ENCODE measurements at regions not wholly inside any gene's neighbourhood (a gene's known extent, or its start where the extent isn't known, plus 50 kb on each side); places are given as distances from the start of the nearest gene placed in this dataset.

DNA sequence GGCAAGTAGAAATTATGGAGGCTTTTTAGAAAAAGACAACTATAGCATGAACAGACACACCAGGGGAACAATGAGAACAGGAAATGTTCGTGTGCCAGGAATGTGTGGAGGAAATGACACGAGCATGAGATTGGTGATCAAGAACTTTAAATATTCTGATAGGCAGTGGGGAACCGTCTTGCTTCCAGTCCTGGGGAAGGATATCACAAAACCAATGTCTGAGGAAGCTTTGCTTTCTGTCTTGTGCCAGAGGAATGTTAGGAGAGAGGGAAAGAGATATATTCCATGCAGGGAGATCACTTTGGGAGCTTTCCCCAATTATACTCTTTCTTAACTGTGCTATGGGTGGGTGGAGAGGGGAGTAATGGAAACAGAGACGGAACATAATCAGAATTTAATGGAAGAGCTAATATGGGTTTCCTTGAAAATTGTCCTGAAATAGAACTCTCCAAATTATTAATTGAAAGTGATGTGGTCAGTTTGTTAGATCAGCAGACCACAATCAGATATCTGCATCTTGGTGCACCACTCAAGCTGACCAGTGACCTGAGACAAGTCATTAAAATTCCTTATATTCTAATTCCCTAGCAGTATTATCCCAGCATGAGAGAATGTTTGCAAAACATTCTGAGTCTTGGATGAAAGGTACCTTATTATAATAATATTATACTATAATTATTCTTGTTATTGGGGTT is 178.2 kb downstream of the SOX4 start:
- Histone ChIP-seq H3K4me3 (replicated peaks; ENCODE audit: low read depth, low read length) (no peak overlapping the region), H3K36me3 (ENCODE audit: control insufficient read depth, insufficient read depth, low read length) (no peaks in the 10 kb centered on the region), H3K27me3 (replicated peaks; ENCODE audit: control insufficient read depth, insufficient read depth, low read length) (no peaks in the 10 kb centered on the region)
- DNase-seq (ENCODE audit: extremely low read depth, insufficient read length) = no peak
- TF ChIP-seq, protein P1, sequence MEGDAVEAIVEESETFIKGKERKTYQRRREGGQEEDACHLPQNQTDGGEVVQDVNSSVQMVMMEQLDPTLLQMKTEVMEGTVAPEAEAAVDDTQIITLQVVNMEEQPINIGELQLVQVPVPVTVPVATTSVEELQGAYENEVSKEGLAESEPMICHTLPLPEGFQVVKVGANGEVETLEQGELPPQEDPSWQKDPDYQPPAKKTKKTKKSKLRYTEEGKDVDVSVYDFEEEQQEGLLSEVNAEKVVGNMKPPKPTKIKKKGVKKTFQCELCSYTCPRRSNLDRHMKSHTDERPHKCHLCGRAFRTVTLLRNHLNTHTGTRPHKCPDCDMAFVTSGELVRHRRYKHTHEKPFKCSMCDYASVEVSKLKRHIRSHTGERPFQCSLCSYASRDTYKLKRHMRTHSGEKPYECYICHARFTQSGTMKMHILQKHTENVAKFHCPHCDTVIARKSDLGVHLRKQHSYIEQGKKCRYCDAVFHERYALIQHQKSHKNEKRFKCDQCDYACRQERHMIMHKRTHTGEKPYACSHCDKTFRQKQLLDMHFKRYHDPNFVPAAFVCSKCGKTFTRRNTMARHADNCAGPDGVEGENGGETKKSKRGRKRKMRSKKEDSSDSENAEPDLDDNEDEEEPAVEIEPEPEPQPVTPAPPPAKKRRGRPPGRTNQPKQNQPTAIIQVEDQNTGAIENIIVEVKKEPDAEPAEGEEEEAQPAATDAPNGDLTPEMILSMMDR (IDR thresholded peaks at IDR 0.05; ENCODE audit: insufficient read depth, low read length, poor library complexity, severe bottlenecking) = no peak

DNA sequence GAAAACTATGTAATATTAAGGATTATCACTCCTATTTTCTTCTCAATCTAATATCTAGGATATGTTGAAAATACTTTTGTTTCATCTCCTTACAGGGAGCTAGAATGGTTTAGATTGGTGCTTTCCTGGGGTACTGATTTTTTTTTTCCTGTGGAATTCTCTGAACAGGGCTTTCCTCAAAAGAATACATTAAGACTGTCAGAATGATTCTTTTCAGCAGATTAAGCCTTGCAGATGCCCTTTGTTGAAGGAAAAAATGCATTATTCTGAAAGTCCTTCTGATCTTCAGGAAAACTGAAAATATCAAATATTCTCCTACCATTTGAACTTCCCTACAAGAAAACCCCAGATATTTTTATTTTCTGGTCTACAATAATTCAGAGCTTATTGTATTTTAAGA is 178.9 kb downstream of the SOX4 start:
- TF ChIP-seq, protein P1 (IDR thresholded peaks at IDR 0.05; ENCODE audit: insufficient read depth, low read length, poor library complexity, severe bottlenecking) = no peak

DNA sequence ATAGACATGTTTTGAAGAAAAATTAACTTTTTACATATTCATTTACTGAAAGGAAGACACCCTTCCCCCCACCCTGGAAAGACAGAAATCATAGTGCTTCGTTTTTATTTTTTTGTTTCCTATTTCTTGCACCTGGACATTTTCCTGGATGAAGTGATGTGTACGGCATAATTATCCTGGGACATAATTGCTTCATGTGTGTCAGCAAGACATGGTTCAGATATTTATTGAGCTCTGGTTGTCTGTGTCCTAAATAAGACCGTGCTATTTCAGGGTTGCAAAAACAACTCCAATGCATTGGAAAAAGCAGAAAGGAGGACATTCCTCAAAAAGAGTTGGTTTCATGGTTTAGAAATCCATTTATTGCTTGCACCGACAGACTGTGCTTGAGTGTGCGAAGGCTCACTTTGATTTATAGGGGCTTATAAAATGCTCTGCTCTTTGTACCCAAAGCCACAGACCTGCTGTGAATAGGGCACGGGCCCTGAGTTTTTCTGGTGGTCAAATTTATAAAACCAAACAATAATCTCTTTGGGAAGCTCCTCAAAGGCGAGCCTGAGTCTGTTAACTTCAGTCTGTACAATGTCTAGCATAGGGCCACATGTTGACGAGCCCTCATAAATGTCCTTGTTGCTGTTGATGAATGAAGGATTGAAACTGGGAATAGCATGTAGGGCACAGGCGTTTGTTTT is 179.5 kb downstream of the SOX4 start:
- Histone ChIP-seq H3K27me3 (replicated peaks; ENCODE audit: control insufficient read depth, insufficient read depth, low read length) (no peaks in the 10 kb centered on the region), H3K4me3 (replicated peaks; ENCODE audit: low read depth, low read length) (no peak overlapping the region), H3K36me3 (ENCODE audit: control insufficient read depth, insufficient read depth, low read length) (no peaks in the 10 kb centered on the region)
- no peak for DNase-seq (ENCODE audit: extremely low read depth, insufficient read length)
- TF ChIP-seq, protein P1 (IDR thresholded peaks at IDR 0.05; ENCODE audit: insufficient read depth, low read length, poor library complexity, severe bottlenecking) = no peak

More for the DNA sequence above, 178.9 kb downstream of the SOX4 start:
- Histone ChIP-seq H3K27me3 (replicated peaks; ENCODE audit: control insufficient read depth, insufficient read depth, low read length) (no peaks in the 10 kb centered on the region), H3K36me3 (ENCODE audit: control insufficient read depth, insufficient read depth, low read length) (no peaks in the 10 kb centered on the region), H3K4me3 (replicated peaks; ENCODE audit: low read depth, low read length) (no peak overlapping the region)
- no peak for DNase-seq (ENCODE audit: extremely low read depth, insufficient read length)

DNA sequence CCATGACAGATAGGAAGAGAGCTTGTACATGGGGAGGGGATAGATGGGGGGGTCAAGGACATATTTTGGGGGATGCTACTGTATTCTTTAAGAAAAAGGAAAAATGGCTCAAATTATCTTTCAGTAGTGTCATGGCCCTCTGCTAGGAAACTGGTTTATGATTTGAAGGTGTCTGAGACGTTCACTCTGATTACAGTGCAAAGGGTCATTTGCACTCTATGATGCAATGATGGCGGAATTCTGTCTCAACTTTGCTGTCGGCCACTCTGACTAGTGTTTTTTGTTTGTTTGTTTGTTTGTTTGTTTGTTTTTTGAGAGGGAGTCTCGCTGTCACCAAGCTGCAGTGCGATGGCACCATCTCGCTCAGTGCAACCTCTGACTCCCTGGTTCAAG is 180.0 kb downstream of the SOX4 start:
- DNase-seq (ENCODE audit: extremely low read depth, insufficient read length) = no peak
- H3K27me3 ChIP-seq (replicated peaks; ENCODE audit: control insufficient read depth, insufficient read depth, low read length) = no peaks in the 10 kb centered on the region
- H3K36me3 ChIP-seq (ENCODE audit: control insufficient read depth, insufficient read depth, low read length) = no peaks in the 10 kb centered on the region
- H3K4me3 ChIP-seq (replicated peaks; ENCODE audit: low read depth, low read length) = no peak overlapping the region
- TF ChIP-seq, protein P1 (IDR thresholded peaks at IDR 0.05; ENCODE audit: insufficient read depth, low read length, poor library complexity, severe bottlenecking) = no peak

DNA sequence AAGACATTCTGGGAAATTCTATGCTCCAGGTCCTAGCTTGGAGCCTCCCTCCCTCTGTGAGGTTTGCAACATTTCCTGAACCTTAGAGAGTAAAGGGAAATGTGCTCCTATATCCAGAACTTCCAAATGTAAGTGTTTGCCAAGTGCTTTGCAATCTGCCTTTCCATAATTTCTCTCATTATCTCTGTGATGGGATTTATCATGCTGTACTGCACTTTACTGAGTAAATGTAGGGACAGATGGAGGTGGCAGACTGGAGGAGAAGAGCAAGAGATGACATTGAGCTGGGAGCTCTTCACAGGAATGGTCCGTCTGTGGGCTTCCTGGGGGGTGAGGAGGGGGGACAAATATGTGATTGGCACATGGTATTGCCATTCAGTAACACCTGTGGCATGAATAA is 184.3 kb downstream of the SOX4 start:
- DNase-seq (ENCODE audit: extremely low read depth, insufficient read length) = no peak
- TF ChIP-seq, protein P1 (IDR thresholded peaks at IDR 0.05; ENCODE audit: insufficient read depth, low read length, poor library complexity, severe bottlenecking) = no peak
- Histone ChIP-seq H3K27me3 (replicated peaks; ENCODE audit: control insufficient read depth, insufficient read depth, low read length) (no peaks in the 10 kb centered on the region), H3K36me3 (ENCODE audit: control insufficient read depth, insufficient read depth, low read length) (no peaks in the 10 kb centered on the region), H3K4me3 (replicated peaks; ENCODE audit: low read depth, low read length) (no peak overlapping the region)

Data from GM06990 (cell line).